ENCODE measurements at regions not wholly inside any gene's neighbourhood (a gene's known extent, or its start where the extent isn't known, plus 50 kb on each side); places are given as distances from the start of the nearest gene placed in this dataset.

- no peak overlapping the region for H3K4me3 Mint-ChIP-seq
- intact Hi-C loops (cut with micrococcal nuclease): no loop called here
- DNase-seq: no peak
- no peaks in the 10 kb centered on the region for H3K9me3 Mint-ChIP-seq
- no peak overlapping the region for H3K27ac Mint-ChIP-seq
- no peaks in the 10 kb centered on the region for H3K36me3 Mint-ChIP-seq (ENCODE audit: low read depth)
- peaks cover 35% of the 10 kb centered on the region for H3K27me3 Mint-ChIP-seq
- H3K4me1 Mint-ChIP-seq: no peaks in the 10 kb centered on the region
These were observed 94.9 kb downstream of the ZIC5 start for GRCh38 chr13:99876651-99877050.

- H3K36me3 Mint-ChIP-seq (ENCODE audit: low read depth): no peaks in the 10 kb centered on the region
- intact Hi-C loops (cut with micrococcal nuclease): no loop called here
- no peak overlapping the region for H3K4me3 Mint-ChIP-seq
- no peak overlapping the region for H3K27ac Mint-ChIP-seq
- no peaks in the 10 kb centered on the region for H3K4me1 Mint-ChIP-seq
- H3K27me3 Mint-ChIP-seq: peaks cover 41% of the 10 kb centered on the region
- DNase-seq: no peak
- H3K9me3 Mint-ChIP-seq: no peaks in the 10 kb centered on the region
These were observed 96.2 kb downstream of the ZIC5 start for GRCh38 chr13:99875391-99875790.

GRCh38 chr13:99873832-99874430 is 97.6 kb downstream of the ZIC5 start:
- intact Hi-C loops (cut with micrococcal nuclease): no loop called here
- no peak for DNase-seq
- H3K4me1 Mint-ChIP-seq: no peaks in the 10 kb centered on the region
- H3K4me3 Mint-ChIP-seq: no peak overlapping the region
- H3K27me3 Mint-ChIP-seq: peaks cover 39% of the 10 kb centered on the region
- H3K27ac Mint-ChIP-seq: no peak overlapping the region
- no peaks in the 10 kb centered on the region for H3K9me3 Mint-ChIP-seq
- H3K36me3 Mint-ChIP-seq (ENCODE audit: low read depth): no peaks in the 10 kb centered on the region

GRCh38 chr13:99873141-99873540 is 98.4 kb downstream of the ZIC5 start:
- Mint-ChIP-seq H3K4me1 (no peaks in the 10 kb centered on the region), H3K27ac (no peak overlapping the region), H3K36me3 (ENCODE audit: low read depth) (no peaks in the 10 kb centered on the region), H3K27me3 (peaks cover 36% of the 10 kb centered on the region), H3K4me3 (no peak overlapping the region), H3K9me3 (no peaks in the 10 kb centered on the region)
- no peak for DNase-seq
- intact Hi-C loops (cut with micrococcal nuclease): no loop called here

GRCh38 chr13:99871249-99871898 is 100.2 kb downstream of the ZIC5 start:
- peaks cover 43% of the 10 kb centered on the region for H3K27me3 Mint-ChIP-seq

GRCh38 chr13:99870541-99870940 is 101.0 kb downstream of the ZIC5 start:
- no peaks in the 10 kb centered on the region for H3K9me3 Mint-ChIP-seq
- intact Hi-C loops (cut with micrococcal nuclease): no loop called here
- H3K27ac Mint-ChIP-seq: no peak overlapping the region
- H3K4me1 Mint-ChIP-seq: no peaks in the 10 kb centered on the region
- H3K4me3 Mint-ChIP-seq: no peak overlapping the region
- no peak for DNase-seq
- H3K36me3 Mint-ChIP-seq (ENCODE audit: low read depth): no peaks in the 10 kb centered on the region
- peaks cover 49% of the 10 kb centered on the region for H3K27me3 Mint-ChIP-seq

More at GRCh38 chr13:99871249-99871898, 100.2 kb downstream of the ZIC5 start:
- intact Hi-C loops (cut with micrococcal nuclease): no loop called here
- no peaks in the 10 kb centered on the region for H3K4me1 Mint-ChIP-seq
- no peak for DNase-seq
- H3K9me3 Mint-ChIP-seq: no peaks in the 10 kb centered on the region
- H3K27ac Mint-ChIP-seq: no peak overlapping the region
- H3K4me3 Mint-ChIP-seq: no peak overlapping the region
- H3K36me3 Mint-ChIP-seq (ENCODE audit: low read depth): no peaks in the 10 kb centered on the region

- Mint-ChIP-seq H3K36me3 (ENCODE audit: low read depth) (no peaks in the 10 kb centered on the region), H3K4me3 (no peak overlapping the region), H3K4me1 (no peaks in the 10 kb centered on the region), H3K9me3 (no peaks in the 10 kb centered on the region), H3K27me3 (peaks cover 45% of the 10 kb centered on the region), H3K27ac (no peak overlapping the region)
- intact Hi-C loops (cut with micrococcal nuclease): no loop called here
- DNase-seq: no peak
These were observed 101.7 kb downstream of the ZIC5 start for GRCh38 chr13:99869830-99870229.

GRCh38 chr13:99868767-99869166 is 102.8 kb downstream of the ZIC5 start:
- intact Hi-C loops (cut with micrococcal nuclease): no loop called here
- H3K4me3 Mint-ChIP-seq: no peak overlapping the region
- H3K27me3 Mint-ChIP-seq: peaks cover 55% of the 10 kb centered on the region
- no peak for DNase-seq
- no peaks in the 10 kb centered on the region for H3K4me1 Mint-ChIP-seq
- H3K36me3 Mint-ChIP-seq (ENCODE audit: low read depth): no peaks in the 10 kb centered on the region
- H3K9me3 Mint-ChIP-seq: no peaks in the 10 kb centered on the region
- H3K27ac Mint-ChIP-seq: no peak overlapping the region

- Mint-ChIP-seq H3K27me3 (peaks cover 54% of the 10 kb centered on the region), H3K9me3 (no peaks in the 10 kb centered on the region), H3K4me3 (no peak overlapping the region), H3K36me3 (ENCODE audit: low read depth) (no peaks in the 10 kb centered on the region), H3K27ac (no peak overlapping the region), H3K4me1 (no peaks in the 10 kb centered on the region)
- intact Hi-C loops (cut with micrococcal nuclease): no loop called here
- no peak for DNase-seq
These were observed 103.9 kb downstream of the ZIC5 start for GRCh38 chr13:99867535-99868257.

GRCh38 chr13:99866781-99867180 is 104.8 kb downstream of the ZIC5 start:
- Mint-ChIP-seq H3K27me3 (peaks cover 54% of the 10 kb centered on the region), H3K4me1 (no peaks in the 10 kb centered on the region), H3K4me3 (no peak overlapping the region), H3K9me3 (no peaks in the 10 kb centered on the region), H3K36me3 (ENCODE audit: low read depth) (no peaks in the 10 kb centered on the region), H3K27ac (no peak overlapping the region)
- intact Hi-C loops (cut with micrococcal nuclease): no loop called here
- no peak for DNase-seq

- intact Hi-C loops (cut with micrococcal nuclease): no loop called here
- no peak overlapping the region for H3K4me3 Mint-ChIP-seq
- peaks cover 57% of the 10 kb centered on the region for H3K27me3 Mint-ChIP-seq
- no peaks in the 10 kb centered on the region for H3K4me1 Mint-ChIP-seq
- H3K27ac Mint-ChIP-seq: no peak overlapping the region
- DNase-seq: no peak
- H3K36me3 Mint-ChIP-seq (ENCODE audit: low read depth): no peaks in the 10 kb centered on the region
- no peaks in the 10 kb centered on the region for H3K9me3 Mint-ChIP-seq
These were observed 106.1 kb downstream of the ZIC5 start for GRCh38 chr13:99865420-99865930.

- Mint-ChIP-seq H3K27ac (no peak overlapping the region), H3K4me1 (peaks cover 4% of the 10 kb centered on the region), H3K9me3 (no peaks in the 10 kb centered on the region), H3K36me3 (ENCODE audit: low read depth) (no peaks in the 10 kb centered on the region), H3K4me3 (no peak overlapping the region), H3K27me3 (peaks cover 60% of the 10 kb centered on the region)
- no peak for DNase-seq
- intact Hi-C loops (cut with micrococcal nuclease): no loop called here
These were observed 107.0 kb downstream of the ZIC5 start for GRCh38 chr13:99864627-99864990.

- no peak for DNase-seq
- intact Hi-C loops (cut with micrococcal nuclease): no loop called here
- no peaks in the 10 kb centered on the region for H3K9me3 Mint-ChIP-seq
- no peak overlapping the region for H3K4me3 Mint-ChIP-seq
- H3K27me3 Mint-ChIP-seq: peaks cover 61% of the 10 kb centered on the region
- no peak overlapping the region for H3K27ac Mint-ChIP-seq
- H3K36me3 Mint-ChIP-seq (ENCODE audit: low read depth): no peaks in the 10 kb centered on the region
- H3K4me1 Mint-ChIP-seq: peaks cover 9% of the 10 kb centered on the region
These were observed 107.6 kb downstream of the ZIC5 start for GRCh38 chr13:99863789-99864626.

GRCh38 chr13:99862244-99862643 is 109.3 kb downstream of the ZIC5 start:
- intact Hi-C loops (cut with micrococcal nuclease): no loop called here
- Mint-ChIP-seq H3K27me3 (peaks cover 72% of the 10 kb centered on the region), H3K27ac (no peak overlapping the region), H3K36me3 (ENCODE audit: low read depth) (no peaks in the 10 kb centered on the region), H3K4me3 (no peak overlapping the region), H3K4me1 (peaks cover 9% of the 10 kb centered on the region), H3K9me3 (no peaks in the 10 kb centered on the region)
- DNase-seq: no peak

Measured in activated CD4-positive, alpha-beta T cell treated with anti-CD3 and anti-CD28 coated beads, Interleukin-2, amount 10 ng/mL, durations not matched to agents 24 days and 14 days (primary cell).